Fibroblast of peridontal ligament (primary cell): ENCODE measurements at regions not wholly inside any gene's neighbourhood (a gene's known extent, or its start where the extent isn't known, plus 50 kb on each side); places are given as distances from the start of the nearest gene placed in this dataset.

ENCODE experiments used
- DNase-seq: peaks from one replicate; pipeline ENCODE4 v3.0.0-alpha.2; 2010; ENCODE audit errors: extremely low read depth

GRCh38 chr7:98679741-98680140 is 62.7 kb downstream of the NPTX2 start:
- DNase-seq: no peak

GRCh38 chr7:98681511-98681910 is 64.4 kb downstream of the NPTX2 start:
- no peak for DNase-seq

- no peak for DNase-seq
Measured at GRCh38 chr7:98681951-98682350, 64.9 kb downstream of the NPTX2 start.

- no peak for DNase-seq
Measured at GRCh38 chr7:98683514-98683913, 66.4 kb downstream of the NPTX2 start.

GRCh38 chr7:98685541-98685940 is 68.5 kb downstream of the NPTX2 start:
- DNase-seq: no peak

GRCh38 chr7:98686466-98687080 is 69.5 kb downstream of the NPTX2 start:
- no peak for DNase-seq

GRCh38 chr7:98687111-98687751 is 70.1 kb downstream of the NPTX2 start:
- no peak for DNase-seq

GRCh38 chr7:98691619-98692018 is 74.5 kb downstream of the NPTX2 start:
- DNase-seq: no peak

- no peak for DNase-seq
Measured at GRCh38 chr7:98697083-98697482, 80.0 kb downstream of the NPTX2 start.

- no peak for DNase-seq
Measured at GRCh38 chr7:98697485-98698240, 80.6 kb downstream of the NPTX2 start.

GRCh38 chr7:98698976-98699375 is 81.9 kb downstream of the NPTX2 start:
- no peak for DNase-seq

- DNase-seq: no peak
Measured at GRCh38 chr7:98700533-98700932, 83.4 kb downstream of the NPTX2 start.

GRCh38 chr7:98701372-98701771 is 84.3 kb downstream of the NPTX2 start:
- no peak for DNase-seq

- no peak for DNase-seq
Measured at GRCh38 chr7:98702021-98702420, 84.9 kb downstream of the NPTX2 start.

GRCh38 chr7:98703916-98704315 is 86.8 kb downstream of the NPTX2 start:
- DNase-seq: no peak

GRCh38 chr7:98705626-98706025 is 88.5 kb downstream of the NPTX2 start:
- no peak for DNase-seq

- DNase-seq: no peak
Measured at GRCh38 chr7:98707076-98707475, 90.0 kb downstream of the NPTX2 start.

GRCh38 chr7:98711945-98712344 is 94.9 kb downstream of the NPTX2 start:
- no peak for DNase-seq

- no peak for DNase-seq
Measured at GRCh38 chr7:98713165-98713810, 96.2 kb downstream of the NPTX2 start.

GRCh38 chr7:98719396-98719795 is 102.3 kb downstream of the NPTX2 start:
- no peak for DNase-seq

- no peak for DNase-seq
Measured at GRCh38 chr7:98722402-98722801, 105.3 kb downstream of the NPTX2 start.

- DNase-seq: no peak
Measured at GRCh38 chr7:98724591-98724990, 107.5 kb downstream of the NPTX2 start.
